ENCODE measurements at regions not wholly inside any gene's neighbourhood (a gene's known extent, or its start where the extent isn't known, plus 50 kb on each side); places are given as distances from the start of the nearest gene placed in this dataset.

GRCh38 chrX:936979-937769 lies 275.3 kb downstream of the CRLF2 start:
- Histone ChIP-seq H2AK5ac (ENCODE audit: low read depth, low read length) (no peak overlapping the region), H3K36me3 (ENCODE audit: control insufficient read depth in 2 of 4, insufficient read depth in 4 of 4, low read length in 3 of 4) (no peaks in the 10 kb centered on the region), H3K9me3 (ENCODE audit: insufficient read depth in 2 of 2, low read depth in 1 of 2, low read length in 1 of 2) (no peaks in the 10 kb centered on the region), H2BK20ac (ENCODE audit: low read length) (no peak overlapping the region), H3K18ac (ENCODE audit: extremely low read depth, low read length) (no peak overlapping the region), H2BK15ac (ENCODE audit: low read length) (no peak overlapping the region), H3K4me2 (ENCODE audit: insufficient read depth in 1 of 2, low read depth in 2 of 2, low read length in 2 of 2) (no peak overlapping the region), H3K27ac (ENCODE audit: low read depth, low read length) (no peak overlapping the region), H3K79me1 (ENCODE audit: low read depth, low read length) (no peaks in the 10 kb centered on the region), H4K20me1 (replicated peaks in 1 of 2; ENCODE audit: control insufficient read depth in 1 of 2, insufficient read depth in 2 of 2, low read length in 2 of 2) (no peaks in the 10 kb centered on the region), H3K79me2 (ENCODE audit: control insufficient read depth in 1 of 2, insufficient read depth in 2 of 2, low read length in 2 of 2) (no peaks in the 10 kb centered on the region), H2BK12ac (ENCODE audit: low read depth, low read length) (no peak overlapping the region), H4K91ac (replicated peaks; ENCODE audit: insufficient read length, low read length) (no peak overlapping the region), H3K23ac (ENCODE audit: insufficient read length) (no peak overlapping the region), H2BK120ac (replicated peaks; ENCODE audit: low read depth, low read length) (no peak overlapping the region), H3K27me3 (replicated peaks in 1 of 4; ENCODE audit: control insufficient read depth in 3 of 4, extremely low read depth in 1 of 4, insufficient read depth in 3 of 4, low read length in 3 of 4) (peaks cover 0 to 3% (median 0%) of the 10 kb centered on the region in 4 experiments; a peak in 2 of 7 replicates), H2AFZ (ENCODE audit: low read length) (no peak overlapping the region), H3K4me1 (replicated peaks in 1 of 4; ENCODE audit: control insufficient read depth in 3 of 4, insufficient read depth in 4 of 4, low read length in 3 of 4) (peaks cover 0 to 3% (median 0%) of the 10 kb centered on the region in 4 experiments; a peak in 3 of 7 replicates), H3K56ac (replicated peaks; ENCODE audit: insufficient read length, low read depth, low read length) (no peak overlapping the region), H3K4ac (replicated peaks; ENCODE audit: insufficient read length, low read depth, low read length) (no peak overlapping the region), H3K14ac (ENCODE audit: insufficient read length) (no peak overlapping the region), H3K9ac (replicated peaks in 1 of 4; ENCODE audit: extremely low read depth in 1 of 4, low read depth in 3 of 4, low read length in 3 of 4) (no peak overlapping the region), H4K8ac (ENCODE audit: extremely low read depth, insufficient read depth, low read length) (no peak overlapping the region), H3K4me3 (ENCODE audit: extremely low read depth in 1 of 4, insufficient read depth in 2 of 4, low read depth in 3 of 4, low read length in 4 of 4) (no peak overlapping the region), H2BK5ac (ENCODE audit: low read depth, low read length) (no peak overlapping the region), H3K23me2 (ENCODE audit: low read depth, low read length) (no peaks in the 10 kb centered on the region), H4K5ac (ENCODE audit: insufficient read length, low read depth, low read length) (no peak overlapping the region)
- 89% methylated on average over 25 of the region's 26 CpGs; no CpG with 5 or more reads in 1 of the 2 experiments for whole genome bisulfite sequencing, 2 experiments (ENCODE audit: extremely low coverage in 1 of 2, insufficient coverage in 1 of 2, insufficient read length in 1 of 2, insufficient replicate concordance in 2 of 2, low coverage in 1 of 2, low lambda C conversion rate in 2 of 2, missing lambda C conversion rate in 1 of 2)
- TF ChIP-seq ATF2 (IDR thresholded peaks at IDR 0.05; ENCODE audit: low read length): no peak
- TF ChIP-seq MAX (IDR thresholded peaks at IDR 0.05): no peak
- TF ChIP-seq EGR1 (IDR thresholded peaks at IDR 0.05; ENCODE audit: borderline replicate concordance, low read depth, low read length): no peak
- no peak for TF ChIP-seq CBX8 (IDR thresholded peaks at IDR 0.05; ENCODE audit: borderline replicate concordance, low read depth, low read length)
- TF ChIP-seq GTF2F1 (IDR thresholded peaks at IDR 0.05; ENCODE audit: borderline replicate concordance, low read depth, low read length): no peak
- TF ChIP-seq KDM4A (IDR thresholded peaks at IDR 0.05; ENCODE audit: low read depth, low read length, severe bottlenecking): no peak
- TF ChIP-seq RNF2 (IDR thresholded peaks at IDR 0.05; ENCODE audit: borderline replicate concordance, low read depth, low read length, missing control alignments, poor library complexity, severe bottlenecking): no peak
- TF ChIP-seq BACH1 (IDR thresholded peaks at IDR 0.05; ENCODE audit: low read length): no peak
- CTCF ChIA-PET (ENCODE audit: partially characterized antibody): no interaction called here
- DNase-seq (ENCODE audit: low read depth in 1 of 2, low spot score in 2 of 2) (no peak), FAIRE-seq (no peak)
- POLR2A ChIA-PET (ENCODE audit: partially characterized antibody): no interaction called here

Data from H1 (cell line).